ENCODE measurements at regions not wholly inside any gene's neighbourhood (a gene's known extent, or its start where the extent isn't known, plus 50 kb on each side); places are given as distances from the start of the nearest gene placed in this dataset.
"Not testable (repeated sequence)": the region's sequence is repeated elsewhere in the genome, so short reads cannot be mapped to it uniquely, and the experiment has no call there.

- no peak for DNase-seq
Observed at GRCh38 chr1:14267991-14268390, 330.5 kb upstream of the KAZN start.

DNA sequence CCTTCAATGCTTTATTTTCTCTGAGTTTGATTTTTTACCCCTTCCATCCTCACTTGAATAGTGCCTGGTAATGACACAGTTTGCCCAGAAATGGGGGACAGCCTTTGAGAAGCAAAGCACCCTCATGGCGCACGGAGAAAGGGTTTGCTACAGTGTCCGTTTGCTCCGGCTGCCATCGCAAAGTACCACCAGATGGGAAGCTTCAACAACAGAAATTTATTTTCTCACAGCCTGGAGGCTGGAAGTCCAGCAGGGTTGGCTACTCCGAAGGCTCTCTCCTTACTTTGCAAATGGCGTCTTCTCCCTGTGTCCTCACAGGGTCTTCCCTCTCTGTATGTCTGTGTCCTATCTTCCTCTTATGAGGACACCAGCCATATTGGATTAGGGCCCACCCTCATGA, 327.7 kb upstream of the KAZN start:
- no peak for DNase-seq

DNA sequence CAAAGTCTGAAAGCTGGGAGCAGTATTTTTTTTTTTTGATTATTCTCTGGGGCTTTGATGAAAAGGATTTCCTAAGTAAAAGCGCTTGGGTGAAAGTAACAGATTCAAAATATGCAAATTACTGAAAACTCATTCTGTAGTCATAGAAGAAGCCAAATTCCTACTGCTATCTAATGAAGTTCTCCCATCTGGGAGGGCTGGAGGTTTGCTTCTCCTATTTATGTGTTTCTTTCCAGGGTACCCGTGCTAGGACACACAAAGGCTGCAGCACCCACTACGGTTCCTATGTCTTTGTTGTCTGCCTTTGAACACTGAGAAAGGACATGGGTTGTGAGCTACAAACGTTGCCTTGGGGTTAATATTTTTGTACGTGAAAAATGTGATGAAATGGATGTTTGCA, 324.7 kb upstream of the KAZN start:
- no peak for DNase-seq

DNA sequence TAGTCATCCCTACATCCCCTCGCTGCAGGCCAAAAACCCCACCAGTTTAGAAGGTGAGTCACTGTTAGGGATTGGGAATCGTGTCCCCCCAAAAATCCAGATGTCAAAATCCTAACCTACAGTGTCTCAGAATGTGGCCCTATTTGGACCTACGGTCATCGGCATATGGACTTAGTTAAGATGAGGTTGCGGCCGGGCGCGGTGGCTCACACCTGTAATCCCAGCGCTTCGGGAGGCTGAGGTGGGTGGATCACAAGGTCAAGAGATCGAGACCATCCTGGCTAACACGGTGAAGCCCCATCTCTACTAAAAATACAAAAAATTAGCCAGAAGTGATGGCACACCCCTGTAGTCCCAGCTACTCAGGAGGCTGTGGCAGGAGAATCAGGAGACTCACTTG, 318.6 kb upstream of the KAZN start:
- not testable (repeated sequence) for DNase-seq

- no peak for DNase-seq
Observed at GRCh38 chr1:14280909-14281308, 317.6 kb upstream of the KAZN start.

- no peak for DNase-seq
Observed at GRCh38 chr1:14281412-14281811, 317.1 kb upstream of the KAZN start.

DNA sequence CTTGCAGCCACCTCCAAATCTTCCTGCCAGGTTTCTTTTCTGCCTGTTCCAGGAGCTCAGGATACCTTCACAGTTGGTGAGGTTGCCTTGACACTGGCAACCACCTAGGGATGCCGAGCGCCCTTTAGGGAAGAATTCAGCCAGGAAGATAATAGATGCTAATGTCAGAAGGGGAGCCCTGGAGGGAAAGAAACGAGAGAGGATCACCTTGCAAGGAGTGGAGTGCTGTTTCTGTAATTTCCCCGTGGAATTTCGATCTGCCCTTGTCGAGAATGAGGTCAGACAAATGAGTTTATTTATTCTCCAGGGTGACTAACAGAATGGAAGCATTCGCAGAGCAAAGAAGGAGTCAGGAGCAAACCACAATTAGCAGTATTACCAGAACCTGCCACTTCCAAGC, 315.8 kb upstream of the KAZN start:
- DNase-seq: peak; percentile 47

DNA sequence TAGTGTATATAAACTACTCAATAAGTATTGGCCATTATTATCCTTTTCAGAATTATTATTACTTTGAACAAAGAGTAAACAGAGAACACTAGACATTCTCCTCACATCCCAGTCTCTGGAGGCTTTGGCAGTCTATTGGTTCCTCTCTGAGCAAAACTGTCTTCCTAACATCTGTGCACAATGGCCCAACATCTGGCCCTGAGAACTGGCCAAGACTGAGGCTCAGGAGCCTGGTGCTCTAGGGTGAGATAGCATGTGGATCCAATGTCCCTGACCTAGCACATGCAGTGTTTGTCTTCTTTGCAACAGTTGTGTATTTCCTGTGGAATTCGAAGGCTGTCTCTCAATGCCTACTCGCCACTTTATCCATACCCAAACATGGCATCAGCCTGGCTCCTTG, 313.2 kb upstream of the KAZN start:
- DNase-seq: no peak

GRCh38 chr1:14291182-14291581, 307.3 kb upstream of the KAZN start:
- peak; percentile 66 for DNase-seq

DNA sequence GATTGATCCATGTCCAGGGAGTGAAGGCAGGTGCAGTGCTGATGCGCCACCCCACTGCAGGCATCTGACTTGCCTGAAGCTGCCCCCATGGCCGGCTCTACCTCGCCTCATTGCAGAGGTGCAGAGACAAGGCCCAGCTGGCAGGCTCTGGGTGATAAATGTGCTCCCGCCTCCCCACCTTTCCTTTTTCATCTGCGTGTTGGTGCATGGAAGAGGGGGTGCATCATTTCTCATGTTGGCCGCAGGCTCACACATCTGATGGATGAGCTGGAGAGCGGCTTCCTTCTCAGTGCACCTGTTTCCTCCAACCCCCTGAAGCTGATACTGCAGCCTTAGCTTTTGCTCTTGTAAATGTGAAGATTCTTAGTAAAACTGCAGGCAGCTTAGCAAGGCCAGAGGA, 306.0 kb upstream of the KAZN start:
- no peak for DNase-seq

DNA sequence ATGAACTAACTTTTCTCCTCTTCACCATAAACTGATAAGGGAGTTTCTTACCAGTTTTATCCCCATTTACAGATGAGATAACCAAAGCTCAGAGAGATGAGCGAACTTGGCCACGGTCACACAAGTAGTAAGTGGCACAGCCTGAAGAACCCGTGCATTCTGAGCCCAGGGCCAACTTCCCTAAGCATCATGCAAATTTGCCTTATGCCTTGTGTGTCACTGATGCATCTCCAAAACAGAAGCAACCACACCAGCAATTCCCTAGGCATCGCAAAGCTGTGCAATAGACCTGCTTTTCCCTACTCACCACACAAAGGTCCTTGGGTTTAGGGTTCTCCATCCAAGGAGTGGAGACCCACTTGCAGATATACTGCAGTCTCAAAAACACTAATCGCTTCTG, 304.5 kb upstream of the KAZN start:
- no peak for DNase-seq

DNA sequence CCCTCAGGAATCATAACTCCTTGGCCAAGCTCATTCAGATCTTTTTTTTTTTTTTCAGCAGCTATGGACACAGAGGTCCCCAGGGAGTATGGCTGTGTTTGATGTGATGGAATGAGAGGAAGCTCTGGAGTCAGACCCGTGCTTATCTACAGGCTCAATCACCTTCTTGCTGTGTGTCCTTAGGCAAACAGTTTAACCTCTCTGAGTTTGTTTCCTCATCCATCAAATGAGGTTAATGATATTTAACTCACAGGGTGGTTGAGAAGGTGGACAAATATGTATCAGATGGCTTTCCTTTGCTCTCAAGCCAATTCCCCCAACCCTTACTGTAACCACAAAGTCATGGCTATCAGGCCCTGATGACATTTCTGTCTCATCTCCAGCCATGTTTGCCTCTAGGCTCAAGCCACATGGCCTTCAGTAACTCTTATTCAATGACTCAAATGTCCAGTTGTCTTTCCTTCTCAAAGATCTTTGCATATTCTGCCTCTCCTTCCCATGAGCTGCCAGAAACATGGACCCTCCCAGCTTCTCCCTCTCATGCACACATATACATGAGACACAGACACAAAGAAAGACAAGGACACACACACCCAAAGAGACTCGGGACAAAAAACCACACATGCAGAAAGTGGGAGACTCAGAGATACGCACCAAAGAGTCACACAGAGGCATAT, 303.5 kb upstream of the KAZN start:
- DNase-seq: no peak

DNA sequence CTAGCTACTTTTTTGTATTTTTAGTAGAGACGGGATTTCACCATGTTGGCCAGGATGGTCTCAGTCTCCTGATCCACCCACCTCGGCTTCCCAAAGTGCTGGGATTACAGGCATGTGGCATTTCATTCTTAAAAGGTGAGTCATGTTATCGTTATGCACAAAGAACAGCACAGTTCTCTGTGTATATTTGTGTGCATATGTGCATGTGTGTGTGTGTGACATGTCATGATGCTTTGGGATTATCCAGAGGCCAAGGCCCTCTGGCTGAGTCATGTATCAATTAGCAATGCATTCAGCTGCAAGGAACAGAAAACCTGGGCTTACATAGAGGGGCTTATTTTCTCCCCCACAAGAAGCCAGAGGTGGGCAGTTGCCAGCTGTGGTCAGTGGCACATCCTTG, 301.7 kb upstream of the KAZN start:
- no peak for DNase-seq

GRCh38 chr1:14297356-14297755, 301.1 kb upstream of the KAZN start:
- DNase-seq: no peak

- no peak for DNase-seq
Observed at GRCh38 chr1:14298806-14299205, 299.7 kb upstream of the KAZN start.

- no peak for DNase-seq
Observed at GRCh38 chr1:14300991-14301703, 297.3 kb upstream of the KAZN start.

DNA sequence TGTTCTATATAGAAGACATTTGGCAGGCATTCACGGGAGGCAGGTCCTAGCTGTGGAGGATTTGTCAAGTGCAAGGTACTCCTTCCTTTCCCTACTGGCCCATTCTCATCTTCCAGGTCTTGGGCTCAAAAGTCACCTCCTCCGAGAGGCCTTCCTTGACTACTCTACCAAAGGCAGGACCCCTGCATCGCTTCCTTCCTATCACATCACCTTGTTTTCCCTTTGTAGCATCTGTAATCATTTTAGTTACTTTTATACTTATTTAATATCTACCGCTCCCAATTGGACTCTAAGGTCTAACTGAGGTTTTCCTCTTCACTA, 296.8 kb upstream of the KAZN start:
- DNase-seq: no peak

DNA sequence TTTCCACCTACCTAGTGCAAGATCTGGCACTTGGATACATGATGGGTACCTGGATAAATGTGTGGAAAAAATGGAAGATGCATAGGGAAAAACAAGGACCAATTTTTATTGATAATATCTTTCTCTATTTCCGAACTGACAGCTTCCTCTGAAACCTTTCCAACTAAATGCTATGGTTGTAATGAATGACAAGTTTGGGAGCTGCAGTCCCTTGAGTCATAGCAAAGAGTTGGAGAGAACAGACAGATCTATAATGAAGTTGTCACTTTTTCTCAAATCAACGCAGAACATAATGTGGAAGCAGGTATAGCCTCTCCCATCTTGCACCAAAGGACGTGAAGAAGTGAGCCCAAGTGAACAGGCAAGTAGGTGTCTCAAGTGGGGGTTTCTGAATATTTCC, 296.5 kb upstream of the KAZN start:
- no peak for DNase-seq

GRCh38 chr1:14303011-14303410, 295.5 kb upstream of the KAZN start:
- DNase-seq: no peak

- no peak for DNase-seq
Observed at GRCh38 chr1:14304381-14304865, 294.1 kb upstream of the KAZN start.

DNA sequence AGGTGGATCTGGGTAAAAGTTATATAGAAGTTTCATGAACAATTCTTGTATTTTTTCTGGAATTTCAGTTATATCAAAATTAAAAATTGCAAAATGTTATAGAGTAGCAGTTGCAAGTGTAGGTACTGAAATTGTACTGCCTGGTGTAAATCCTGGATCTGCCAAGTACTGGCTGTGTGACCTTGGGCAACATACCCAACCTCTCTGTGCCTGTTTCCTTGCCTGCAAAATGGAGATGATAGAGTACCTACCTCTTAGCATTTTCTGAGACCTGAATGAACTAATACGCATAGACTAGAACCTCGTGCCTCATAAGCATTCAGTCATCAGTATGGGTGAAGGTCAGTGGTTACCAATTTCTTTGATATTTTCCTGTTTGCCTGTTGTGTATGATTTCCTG, 290.0 kb upstream of the KAZN start:
- no peak for DNase-seq

DNA sequence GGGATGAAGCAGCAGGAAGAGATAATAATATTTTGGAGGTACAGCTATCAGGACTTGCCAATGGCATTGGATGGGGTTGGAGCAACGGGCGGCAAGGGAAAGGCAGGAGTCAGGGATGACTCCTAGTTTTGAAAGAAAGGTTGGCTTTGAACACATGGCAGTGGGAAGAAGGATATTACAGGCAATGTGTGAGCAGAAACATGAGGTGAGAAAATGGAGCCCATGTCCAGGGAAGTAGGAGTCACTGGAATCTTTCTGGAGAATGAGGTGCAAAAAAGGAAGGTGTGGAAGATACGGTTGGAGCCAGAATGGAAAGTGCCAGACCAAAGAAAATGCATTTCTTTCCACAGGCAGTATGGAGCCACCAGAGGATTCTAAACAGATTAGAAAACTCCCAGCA, 288.5 kb upstream of the KAZN start:
- no peak for DNase-seq

DNA sequence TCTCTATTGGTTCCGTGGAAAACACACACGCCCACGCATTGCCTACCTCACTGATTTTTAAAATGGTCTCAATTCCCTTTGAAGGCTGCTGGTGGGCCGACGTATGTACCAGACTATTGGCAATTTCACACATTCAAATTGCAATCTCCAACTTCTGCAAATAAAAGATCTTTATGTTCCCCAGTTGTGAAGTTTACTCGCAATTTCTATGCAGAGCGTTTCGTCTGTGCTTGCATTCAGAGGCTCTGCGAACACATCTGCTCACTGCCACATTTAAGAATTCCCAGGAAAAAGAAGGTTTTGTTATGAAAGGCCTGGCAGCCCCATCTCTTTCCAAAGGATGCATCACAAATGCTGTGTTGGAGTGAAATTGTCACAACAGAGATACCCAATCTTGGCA, 288.0 kb upstream of the KAZN start:
- DNase-seq: no peak

DNA sequence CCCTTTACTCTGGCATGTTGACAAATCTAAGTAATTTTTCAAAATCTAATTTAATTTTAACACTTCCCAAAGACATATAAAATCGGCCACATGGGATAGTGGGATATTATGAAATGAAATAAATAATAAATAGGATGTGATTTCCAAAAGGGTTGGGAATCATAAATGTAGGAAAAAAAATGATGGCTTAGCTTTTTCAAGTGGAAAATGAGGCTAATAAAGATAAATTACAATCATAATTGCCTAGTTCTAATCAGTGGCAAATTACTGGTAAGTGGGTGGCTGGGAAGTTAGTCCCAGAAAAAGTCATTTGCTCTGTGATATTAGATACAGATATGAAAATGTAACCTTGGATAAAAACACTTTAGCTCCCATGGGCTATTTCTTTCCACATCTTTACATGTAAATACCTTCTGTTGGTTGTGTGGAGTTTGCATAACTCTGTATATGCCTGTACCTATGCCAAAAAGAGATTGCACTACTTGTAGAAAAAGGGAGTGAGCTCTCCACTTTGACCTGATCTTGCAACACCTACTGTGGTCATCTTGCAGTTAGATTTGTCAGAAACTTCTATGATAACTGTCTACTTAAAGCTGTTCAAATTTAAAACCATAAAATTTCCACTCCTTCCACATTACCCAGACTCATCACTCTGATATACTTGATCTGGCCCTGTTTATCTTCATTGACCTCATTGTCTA, 284.6 kb upstream of the KAZN start:
- DNase-seq: no peak

All from NCI-H146 (cell line).